Aorta (tissue), 5 donors: ENCODE measurements at regions not wholly inside any gene's neighbourhood (a gene's known extent, or its start where the extent isn't known, plus 50 kb on each side); places are given as distances from the start of the nearest gene placed in this dataset.

ENCODE experiments used
- ATAC-seq: fragments of 200-7000 bp; cut with Tn5 transposase; one replicate; pipeline ENCODE4 v1.9.1; 2022; ENCODE audit warnings: moderate library complexity; ENCODE audit not compliant: low FRiP score
- DNase-seq, 2 donors: peaks; one replicate each; pipeline ENCODE4 v3.0.0-alpha.2; 2020
- H3K27ac ChIP-seq, 2 donors: one replicate each; pipeline ENCODE4 v1.5.1; 2013; ENCODE audit warnings: low read length in 2 of 2, mild to moderate bottlenecking in 2 of 2, moderate library complexity in 2 of 2, control low read depth in 1 of 2, inconsistent platforms in 1 of 2, low read depth in 1 of 2
- H3K27me3 ChIP-seq, 2 donors: one replicate each; pipeline ENCODE4 v1.6.1; 2013; ENCODE audit warnings: control low read depth in 1 of 2, low read length in 1 of 2, mild to moderate bottlenecking in 1 of 2, moderate library complexity in 1 of 2; ENCODE audit not compliant: insufficient read depth in 2 of 2, control insufficient read depth in 1 of 2
- H3K36me3 ChIP-seq, 2 donors: one replicate each; pipeline ENCODE4 v1.6.1; 2013; ENCODE audit warnings: control low read depth in 1 of 2, low read length in 1 of 2, mild to moderate bottlenecking in 1 of 2; ENCODE audit not compliant: insufficient read depth in 2 of 2, control insufficient read depth in 1 of 2
- H3K4me1 ChIP-seq, 2 donors: one replicate each; pipeline ENCODE4 v1.6.1; 2013; ENCODE audit warnings: low read length in 2 of 2, control low read depth in 1 of 2, mild to moderate bottlenecking in 1 of 2, moderate library complexity in 1 of 2; ENCODE audit not compliant: insufficient read depth in 2 of 2, control insufficient read depth in 1 of 2
- H3K4me3 ChIP-seq, 2 donors: one replicate each; pipeline ENCODE4 v1.5.1; 2013; ENCODE audit warnings: low read length in 2 of 2, control low read depth in 1 of 2, mild to moderate bottlenecking in 1 of 2
- H3K9me3 ChIP-seq: one replicate; pipeline ENCODE4 v1.6.1; 2013; ENCODE audit warnings: mild to moderate bottlenecking, low read length; ENCODE audit not compliant: control insufficient read depth
- WGBS, 2 donors: extraction: QIAGEN DNeasy Blood & Tissue Kit; methylation state at CpG; one replicate each; pipeline ENCODE4 v1.1.7; 2013; 5-methylcytosine and 5-hydroxymethylcytosine counted together
- intact Hi-C, 2 donors: fragments of 100-400 bp; cut with DNase I; formaldehyde crosslinking; loops; one replicate each; pipeline versions ENCODE4 v1.14.2 to v1.15.0; 2022
- donor health status: healthy with polysubstance abuse.
- donor health status: Bipolar disorder and iron deficiency.
- donor health status: DM: no; HTN: no; CAD: no.
- donor health status: DM: no; HTN: no; CAD: no.
- donor health status: DM: yes; HTN: yes; CAD: no.

GRCh38 chr19:57068311-57068710 is 51.5 kb upstream of the USP29 start:
- intact Hi-C loops: no loop called here
- ATAC-seq (no peak), DNase-seq (no peak)
- Histone ChIP-seq H3K4me3 (no peak overlapping the region), H3K36me3 (no peaks in the 10 kb centered on the region), H3K27me3 (no peaks in the 10 kb centered on the region), H3K9me3 (peaks cover 3% of the 10 kb centered on the region), H3K27ac (no peak overlapping the region), H3K4me1 (no peaks in the 10 kb centered on the region)
- 80 to 81% methylated on average over 12 of the region's 12 CpGs for WGBS, 2 donors

GRCh38 chr19:57068921-57069697 is 50.7 kb upstream of the USP29 start:
- Histone ChIP-seq H3K9me3 (peaks cover 3% of the 10 kb centered on the region), H3K27me3 (no peaks in the 10 kb centered on the region), H3K4me1 (no peaks in the 10 kb centered on the region), H3K36me3 (no peaks in the 10 kb centered on the region), H3K27ac (no peak overlapping the region), H3K4me3 (no peak overlapping the region)
- WGBS, 2 donors: 29 to 32% methylated on average over 24 of the region's 24 CpGs
- intact Hi-C loops: no loop called here
- DNase-seq: no peak
- no peak for ATAC-seq
